Right hindlimb (tissue), 1 donor: ENCODE measurements at regions not wholly inside any gene's neighbourhood (a gene's known extent, or its start where the extent isn't known, plus 50 kb on each side); places are given as distances from the start of the nearest gene placed in this dataset.

ENCODE experiments used
- DNase-seq: peaks from one replicate; pipeline ENCODE4 v3.0.0-alpha.2; 2018

DNA sequence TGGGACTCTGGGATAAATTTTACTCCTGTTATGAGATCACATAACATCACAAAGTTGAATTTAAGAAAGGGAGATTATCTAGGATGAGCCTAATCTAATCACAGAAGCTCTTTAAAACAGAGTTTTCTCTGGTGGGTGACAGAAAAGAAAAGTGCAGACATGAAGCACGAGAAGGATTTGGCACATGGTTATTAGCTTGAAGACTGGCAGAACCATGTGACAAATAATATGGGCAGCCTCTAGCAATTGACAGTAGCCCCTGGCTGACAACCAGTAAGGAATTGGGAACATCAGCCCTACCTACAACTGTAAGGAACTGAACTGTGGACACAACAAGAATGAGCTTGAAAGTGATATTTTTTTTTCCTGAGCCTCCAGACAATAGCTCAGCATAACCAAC lies 243.1 kb downstream of the HTR1A start:
- DNase-seq: no peak

GRCh38 chr5:63700241-63700640 lies 262.0 kb downstream of the HTR1A start:
- DNase-seq: no peak

DNA sequence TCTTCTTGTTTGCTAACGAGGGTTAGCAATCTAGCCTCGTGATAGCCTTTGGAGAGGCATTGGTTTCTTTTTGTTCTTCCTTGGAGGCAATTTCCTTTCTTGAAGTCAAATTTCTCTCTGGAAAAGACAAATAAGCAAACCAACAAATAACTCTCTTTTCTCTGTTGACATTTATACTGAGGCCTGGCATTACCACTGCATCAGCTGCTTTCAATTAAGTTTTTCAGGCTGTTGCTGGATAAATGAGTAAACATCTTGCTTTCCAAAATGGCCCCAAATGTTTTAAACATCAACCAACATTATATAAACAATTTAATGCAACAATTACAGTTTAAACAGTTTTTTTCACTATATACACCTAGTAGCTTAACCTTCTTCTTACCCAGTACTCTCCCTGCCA lies 264.4 kb downstream of the HTR1A start:
- no peak for DNase-seq

GRCh38 chr5:63690546-63690945 lies 271.7 kb downstream of the HTR1A start:
- DNase-seq: no peak

DNA sequence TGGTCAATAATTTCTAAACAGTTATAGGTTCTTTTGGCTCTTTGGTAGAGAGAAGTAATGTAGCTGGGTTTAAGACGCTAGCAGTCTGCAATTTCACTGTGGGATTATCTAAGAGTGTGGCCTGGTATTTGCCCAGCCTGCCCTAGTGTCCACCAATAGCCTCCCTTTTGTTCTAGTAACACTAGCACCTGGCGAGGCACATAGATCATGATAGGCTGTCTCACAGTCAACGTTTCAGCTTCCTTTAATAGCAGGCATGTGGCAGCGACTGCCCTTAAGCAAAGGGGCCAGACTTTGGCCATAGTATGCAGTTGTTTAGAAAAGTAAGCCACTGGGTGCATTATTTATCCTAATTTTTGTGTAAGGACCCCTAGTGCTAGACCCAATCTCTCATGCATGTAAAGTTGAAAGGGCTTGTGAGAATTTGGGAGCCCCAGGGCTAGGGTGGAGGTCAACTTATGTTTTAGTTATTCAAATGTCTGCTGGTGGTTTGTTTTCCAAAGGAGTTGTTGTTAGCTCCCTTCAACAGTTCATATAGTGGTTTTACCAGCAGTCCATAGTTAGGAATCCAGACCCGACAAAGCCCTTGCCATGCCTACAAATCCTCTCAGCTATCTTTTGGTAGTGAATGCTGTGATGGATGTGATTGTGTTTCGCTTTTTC lies 274.3 kb downstream of the HTR1A start:
- no peak for DNase-seq

DNA sequence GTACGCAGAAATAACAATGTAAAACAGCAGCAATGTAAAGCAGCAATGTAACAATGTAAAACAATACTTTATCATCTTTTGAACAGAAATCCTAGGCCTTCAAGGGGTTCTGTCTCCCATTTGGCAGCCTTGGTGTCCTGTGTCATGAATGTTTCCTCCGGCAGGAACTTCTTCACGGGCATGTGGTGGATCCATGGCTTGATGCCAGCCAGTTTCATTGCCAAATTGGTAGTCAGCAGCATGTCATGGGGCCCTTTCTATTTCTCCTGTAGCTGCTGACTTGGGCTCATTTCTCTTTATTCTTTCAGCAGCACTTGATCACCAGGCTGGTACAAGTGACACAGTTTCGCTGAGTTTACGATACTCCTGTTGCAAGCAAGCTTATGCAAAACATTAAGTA lies 275.3 kb downstream of the HTR1A start:
- DNase-seq: no peak

DNA sequence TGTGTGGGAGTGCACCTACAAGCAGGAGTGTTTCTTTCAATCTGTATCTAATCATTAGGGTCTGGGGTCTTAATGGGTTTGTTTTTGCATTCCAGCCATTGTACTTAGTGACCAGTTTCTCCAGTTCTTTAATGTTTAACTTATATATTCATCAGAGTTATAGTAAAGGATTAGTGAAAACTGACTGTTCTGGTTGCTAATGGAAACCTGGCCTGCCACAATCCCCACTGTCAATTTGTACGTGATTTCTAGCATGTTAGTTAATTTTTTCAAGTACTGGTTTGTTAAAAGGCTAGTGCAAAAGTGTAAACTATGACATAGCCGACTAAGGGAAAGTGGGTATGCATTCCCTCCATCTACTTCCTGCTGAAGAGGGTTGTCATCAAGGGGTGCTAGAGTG lies 276.1 kb downstream of the HTR1A start:
- DNase-seq: no peak

DNA sequence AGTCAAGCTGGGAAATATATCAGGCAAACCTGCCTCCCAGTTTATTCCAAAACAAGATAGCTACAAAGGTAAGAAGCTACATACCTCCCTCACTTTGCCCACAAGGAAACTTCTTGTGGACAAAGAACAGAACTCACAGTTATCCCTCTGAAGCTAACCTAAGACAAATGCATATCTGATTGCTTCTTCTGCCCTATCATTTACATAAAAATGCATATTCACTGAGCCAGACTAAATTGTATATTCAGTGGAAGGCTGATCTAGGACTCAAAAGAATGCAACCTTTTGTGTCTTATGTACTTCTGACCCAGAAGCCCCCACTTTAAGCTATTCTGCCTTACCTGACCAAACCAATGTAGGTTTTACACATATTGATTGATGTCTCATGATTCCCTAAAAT lies 276.8 kb downstream of the HTR1A start:
- DNase-seq: no peak

DNA sequence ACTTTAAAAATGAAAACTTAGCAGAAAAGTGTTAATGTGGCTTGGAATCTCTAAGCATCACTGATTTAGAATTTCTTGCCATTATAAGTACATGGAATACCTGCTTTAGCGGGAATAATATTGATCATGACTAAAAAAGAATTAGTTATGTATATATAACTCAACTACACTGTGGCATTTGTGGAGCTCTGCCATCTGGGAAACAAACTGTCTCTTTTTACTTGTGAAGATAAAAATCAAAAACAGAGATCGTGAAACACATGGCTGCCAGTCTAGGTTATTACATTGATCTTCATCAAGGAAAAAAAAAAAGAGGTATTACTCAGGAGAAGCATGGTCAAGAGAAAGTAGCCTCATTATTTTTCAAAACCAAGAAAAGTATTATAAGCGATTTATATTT lies 287.4 kb downstream of the HTR1A start:
- DNase-seq: no peak

- DNase-seq: no peak
These were observed 307.2 kb downstream of the HTR1A start for GRCh38 chr5:63655043-63655442.

- no peak for DNase-seq
These were observed 311.7 kb downstream of the HTR1A start for GRCh38 chr5:63650581-63650980.

- DNase-seq: no peak
These were observed 313.9 kb downstream of the HTR1A start for GRCh38 chr5:63648376-63648775.

DNA sequence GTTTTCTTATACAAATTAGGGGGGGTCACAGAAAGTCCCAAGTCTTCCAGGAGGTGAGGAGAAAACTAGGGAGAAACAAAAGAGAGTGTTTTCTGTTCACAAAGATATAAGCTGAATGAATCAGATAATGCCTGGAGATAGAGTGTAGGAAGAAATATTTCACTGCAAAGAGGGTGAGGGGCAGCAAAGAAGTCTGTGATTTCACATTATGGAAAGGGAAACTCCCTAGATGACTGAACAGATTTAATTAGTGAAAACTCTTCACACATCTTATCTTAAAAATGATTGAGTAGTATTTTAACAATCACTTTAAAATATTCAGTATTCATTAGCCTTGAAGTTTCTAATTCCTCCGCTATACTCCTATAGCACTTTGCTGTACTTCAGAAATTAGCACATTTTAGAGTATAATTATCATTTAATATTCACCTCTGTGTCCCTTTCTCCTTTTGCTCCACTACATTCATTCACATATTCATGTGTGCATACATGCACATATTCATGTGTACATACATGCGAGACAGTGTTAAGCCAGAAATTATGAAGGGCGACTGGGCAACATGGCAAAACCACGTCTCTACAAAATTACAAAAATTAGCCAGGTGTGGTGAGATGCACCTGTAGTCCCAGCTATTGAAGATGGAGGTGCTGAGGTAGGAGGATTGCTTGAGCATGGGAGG lies 332.2 kb downstream of the HTR1A start:
- no peak for DNase-seq

DNA sequence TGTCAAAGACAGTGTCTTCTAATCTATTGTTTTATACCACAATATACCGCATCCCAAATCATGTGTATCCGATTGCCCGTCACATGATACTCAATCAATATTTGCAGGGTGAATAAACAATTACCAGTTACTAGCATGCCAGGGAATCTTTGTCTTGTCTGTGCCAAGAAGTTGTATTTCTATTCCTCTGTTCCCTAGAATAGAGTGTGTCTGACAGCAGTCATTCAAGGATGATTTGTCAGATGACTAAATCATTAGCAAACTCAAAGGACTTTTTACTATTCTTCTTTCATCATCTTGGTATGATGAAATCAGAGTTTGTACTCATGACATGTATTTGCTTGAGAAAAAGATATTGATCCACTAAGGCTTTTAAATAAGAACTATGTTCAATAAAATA lies 348.8 kb downstream of the HTR1A start:
- DNase-seq: no peak

GRCh38 chr5:63603996-63604395 lies 358.2 kb downstream of the HTR1A start:
- DNase-seq: no peak

DNA sequence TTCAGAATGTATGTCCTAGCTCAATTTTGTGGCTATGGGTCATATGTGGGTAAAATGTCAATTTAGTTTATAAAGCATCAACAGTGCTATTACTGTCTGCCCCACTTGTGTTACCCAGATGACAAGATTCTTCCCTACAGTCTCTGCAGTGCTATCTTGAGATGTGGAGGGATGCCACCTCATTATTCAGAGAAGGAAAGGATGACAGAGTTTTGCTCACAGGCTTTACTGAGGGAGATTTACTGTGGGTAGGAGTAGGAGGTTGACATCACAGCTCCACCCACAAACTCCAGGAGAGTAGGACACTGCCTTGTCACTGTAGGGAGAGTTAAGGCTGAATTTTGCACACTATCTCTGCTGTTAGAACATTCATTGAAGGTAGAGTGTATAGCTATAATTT lies 359.3 kb downstream of the HTR1A start:
- no peak for DNase-seq

DNA sequence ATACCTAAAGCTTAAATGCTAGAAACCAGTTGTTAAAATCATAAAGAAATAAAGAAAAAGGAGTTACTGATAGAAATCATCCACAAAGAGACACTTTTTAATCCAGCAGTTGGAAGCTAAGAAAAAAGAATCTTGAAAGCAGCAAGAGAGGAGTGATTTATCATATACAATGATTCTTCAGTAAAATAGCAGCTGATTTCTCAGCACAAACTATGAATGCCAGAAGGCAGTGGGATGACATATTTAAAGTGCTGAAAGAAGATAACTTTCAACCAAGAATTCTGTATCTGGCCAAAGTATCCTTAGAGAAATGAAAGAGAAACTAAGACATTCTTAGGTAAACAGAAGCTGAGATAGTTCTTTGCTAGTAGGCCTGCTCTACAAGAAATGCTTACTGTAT lies 366.0 kb downstream of the HTR1A start:
- DNase-seq: no peak

DNA sequence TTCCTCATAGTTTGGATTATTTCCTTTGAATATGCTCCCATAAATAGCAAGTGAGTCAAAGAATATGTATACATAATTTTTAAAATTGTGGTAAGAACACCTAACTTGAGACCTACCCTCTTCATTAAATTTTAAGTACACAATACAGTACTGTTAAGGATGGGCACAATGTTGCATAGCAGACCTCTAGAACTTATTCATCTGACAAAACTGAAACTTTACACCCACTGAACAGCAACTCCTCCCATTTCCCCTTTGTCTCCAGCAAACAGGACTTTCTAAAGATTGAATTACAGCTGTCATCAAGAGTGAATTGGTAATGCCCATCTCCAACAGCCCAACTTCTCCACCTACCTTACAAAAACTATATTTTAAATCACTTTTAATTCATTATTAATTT lies 388.9 kb downstream of the HTR1A start:
- no peak for DNase-seq

DNA sequence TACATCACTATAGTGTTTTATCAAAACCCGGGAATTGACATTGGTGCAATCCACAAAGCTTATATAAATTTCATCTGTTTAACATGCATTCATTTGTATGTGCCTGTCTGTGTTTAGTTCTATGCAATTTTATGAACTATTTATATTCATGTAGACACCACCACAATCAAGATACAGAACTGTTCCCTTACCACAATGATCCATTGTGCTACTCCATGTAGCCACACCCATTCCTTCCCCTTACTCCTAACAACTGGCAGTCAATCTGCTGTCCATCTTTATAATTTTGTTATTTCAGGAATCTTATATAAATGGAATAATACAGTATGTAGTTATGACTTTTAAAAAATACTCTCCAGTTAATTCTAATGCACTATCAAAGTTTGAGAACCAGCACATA lies 389.5 kb downstream of the HTR1A start:
- no peak for DNase-seq

DNA sequence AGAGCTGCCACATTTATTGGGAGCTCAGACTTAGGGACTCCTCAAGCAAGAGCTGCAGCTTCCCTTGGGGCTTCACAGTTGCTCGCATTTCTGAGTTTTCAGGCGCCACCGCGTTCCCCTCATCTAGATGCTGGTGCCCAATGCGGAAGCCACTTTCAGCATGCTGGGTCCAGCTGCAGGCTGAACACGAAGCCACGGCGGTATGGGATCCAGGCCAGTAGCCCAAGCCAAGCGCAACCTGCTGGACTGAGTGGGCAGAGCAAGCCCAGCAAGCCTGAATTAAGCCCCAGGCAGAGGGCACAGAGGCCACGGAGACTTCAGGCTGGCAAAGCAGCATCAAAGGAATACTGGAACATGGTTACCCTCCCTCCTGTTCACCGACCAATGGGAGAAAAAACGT lies 391.5 kb downstream of the HTR1A start:
- DNase-seq: no peak

GRCh38 chr5:63564789-63565188 lies 397.5 kb downstream of the HTR1A start:
- no peak for DNase-seq

DNA sequence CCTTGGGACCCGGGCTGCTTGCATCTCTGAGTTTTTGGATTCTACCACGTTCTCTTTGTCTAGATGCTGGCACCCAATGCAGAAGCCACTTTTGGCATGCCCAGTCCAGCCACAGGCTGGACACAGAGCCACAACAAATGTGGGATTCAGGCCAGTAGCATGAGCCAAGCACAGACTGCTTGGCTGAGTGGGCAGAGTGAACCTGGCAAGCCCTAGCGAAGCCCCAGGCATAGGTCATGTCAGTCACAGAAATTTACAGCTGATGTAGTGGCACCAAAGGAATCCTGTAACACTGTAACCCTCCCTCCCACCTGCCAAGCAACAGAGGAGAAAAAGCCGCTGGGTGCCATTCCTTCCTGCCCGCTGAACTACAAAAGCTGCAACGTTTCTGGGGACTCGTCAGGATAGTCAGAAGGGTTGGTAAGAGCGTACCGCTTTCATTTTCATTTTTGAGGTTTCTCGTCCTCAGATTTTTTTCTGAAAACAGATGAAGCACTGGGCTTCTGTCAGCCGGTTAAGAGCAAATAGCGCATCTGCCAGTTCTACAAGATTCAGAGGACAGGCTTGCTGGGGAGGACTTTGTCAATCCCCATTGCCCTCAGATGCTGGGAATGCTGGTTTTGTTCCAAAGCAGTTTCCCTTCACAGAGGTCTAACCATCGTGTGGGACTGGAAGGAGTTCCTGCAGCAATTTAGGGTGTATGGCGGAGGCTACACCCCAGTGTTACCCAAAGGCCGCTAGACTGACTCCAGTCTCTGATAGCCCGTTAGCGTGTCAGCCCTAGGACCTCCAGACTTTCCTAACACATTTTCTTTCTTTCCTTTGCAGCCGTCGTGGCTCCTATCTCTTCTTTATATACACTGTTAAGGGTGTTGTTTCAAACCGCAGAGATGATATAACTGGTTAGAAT lies 399.0 kb downstream of the HTR1A start:
- DNase-seq: no peak

- no peak for DNase-seq
These were observed 406.4 kb downstream of the HTR1A start for GRCh38 chr5:63555874-63556273.

- DNase-seq: no peak
These were observed 408.1 kb downstream of the HTR1A start for GRCh38 chr5:63554191-63554590.
